C4-2B (cell line): ENCODE measurements at regions not wholly inside any gene's neighbourhood (a gene's known extent, or its start where the extent isn't known, plus 50 kb on each side); places are given as distances from the start of the nearest gene placed in this dataset.
"Not testable (repeated sequence)": the region's sequence is repeated elsewhere in the genome, so short reads cannot be mapped to it uniquely, and the experiment has no call there.

Experiments
- CTCF ChIP-seq: fragments of 450-650 bp; conservative IDR thresholded peaks from 2 replicates; pipeline ENCODE4 v1.5.1; 2017; ENCODE audit warnings: mild to moderate bottlenecking
- ZFX ChIP-seq: fragments of 450-650 bp; IDR thresholded peaks from 2 replicates; pipeline ENCODE4 v1.6.1; 2017

- TF ChIP-seq CTCF, ZFX: not testable (repeated sequence)
Measured at GRCh38 chr4:131725521-131725920, 1423.6 kb upstream of the PCDH10 start.
